ENCODE measurements at regions not wholly inside any gene's neighbourhood (a gene's known extent, or its start where the extent isn't known, plus 50 kb on each side); places are given as distances from the start of the nearest gene placed in this dataset.

- TF ChIP-seq CTCF (IDR thresholded peaks at IDR 0.05) (no peak), REST (IDR thresholded peaks at IDR 0.05; ENCODE audit: insufficient read depth in 1 of 2, low read depth in 2 of 2, low read length in 1 of 2) (no peak), TCF7L2 (IDR thresholded peaks at IDR 0.05; ENCODE audit: low read depth, low read length) (no peak), POLR2AphosphoS5 (IDR thresholded peaks at IDR 0.05; ENCODE audit: low read depth, low read length) (no peak), SIN3A (IDR thresholded peaks at IDR 0.05; ENCODE audit: borderline replicate concordance, insufficient read depth, low read depth, low read length) (no peak)
- H3K27me3 ChIP-seq (ENCODE audit: control insufficient read depth, insufficient read depth, low read length), result peaks cover 4% of the 10 kb centered on the region; the same call in 1 of the 2 replicates
- H3K4me1 ChIP-seq (ENCODE audit: control insufficient read depth, insufficient read depth, low read length), result no peaks in the 10 kb centered on the region
- H3K27ac ChIP-seq (ENCODE audit: low read length), result no peak overlapping the region
- no peak for ATAC-seq
- no TSS peak for BruUV-seq (replicated peaks)
- in situ Hi-C loops (cut with HindIII; ENCODE audit: low pct_unique_long_range_greater_than_20kb, low sequenced_read_pairs) (no loop called here), intact Hi-C loops (cut with micrococcal nuclease; ENCODE audit: unreplicated experiment) (no loop called here)
- H3K36me3 ChIP-seq (ENCODE audit: control insufficient read depth, insufficient read depth, low read length), result no peaks in the 10 kb centered on the region
- H3K4me3 ChIP-seq (ENCODE audit: low read depth in 2 of 2, low read length in 2 of 2), result no peak overlapping the region
- ChIA-PET CTCF (no interaction called here), POLR2A (no interaction called here)
- H3K9me3 ChIP-seq (ENCODE audit: control insufficient read depth, insufficient read depth, low read depth, low read length), result no peaks in the 10 kb centered on the region
- no peak for DNase-seq (ENCODE audit: low read depth, low spot score)
These were observed 95.4 kb downstream of the PXDC1 start for GRCh38 chr6:3656076-3656475.

- H3K27me3 ChIP-seq (ENCODE audit: control insufficient read depth, insufficient read depth, low read length), result peaks cover 4% of the 10 kb centered on the region; the same call in 1 of the 2 replicates
These were observed 96.6 kb downstream of the PXDC1 start for GRCh38 chr6:3654898-3655297.

More at GRCh38 chr6:3654898-3655297, 96.6 kb downstream of the PXDC1 start:
- Histone ChIP-seq H3K27ac (ENCODE audit: low read length) (no peak overlapping the region), H3K4me3 (ENCODE audit: low read depth in 2 of 2, low read length in 2 of 2) (no peak overlapping the region), H3K9me3 (ENCODE audit: control insufficient read depth, insufficient read depth, low read depth, low read length) (no peaks in the 10 kb centered on the region), H3K4me1 (ENCODE audit: control insufficient read depth, insufficient read depth, low read length) (no peaks in the 10 kb centered on the region), H3K36me3 (ENCODE audit: control insufficient read depth, insufficient read depth, low read length) (no peaks in the 10 kb centered on the region)
- ATAC-seq, result no peak
- intact Hi-C loops (cut with micrococcal nuclease; ENCODE audit: unreplicated experiment), result no loop called here
- ChIA-PET CTCF (interaction anchor here (0.5 kb wide), 1 partner anchor 1979 kb away, joined by 3 read pairs; no protein-coding TSS in a partner anchor), POLR2A (no interaction called here)
- TF ChIP-seq TCF7L2 (IDR thresholded peaks at IDR 0.05; ENCODE audit: low read depth, low read length), result no peak
- TF ChIP-seq CTCF (IDR thresholded peaks at IDR 0.05), result no peak
- TF ChIP-seq POLR2AphosphoS5 (IDR thresholded peaks at IDR 0.05; ENCODE audit: low read depth, low read length), result no peak
- TF ChIP-seq REST (IDR thresholded peaks at IDR 0.05; ENCODE audit: insufficient read depth in 1 of 2, low read depth in 2 of 2, low read length in 1 of 2), result no peak
- no peak for TF ChIP-seq SIN3A (IDR thresholded peaks at IDR 0.05; ENCODE audit: borderline replicate concordance, insufficient read depth, low read depth, low read length)
- no TSS peak for BruUV-seq (replicated peaks)
- no peak for DNase-seq (ENCODE audit: low read depth, low spot score)
- in situ Hi-C loops (cut with HindIII; ENCODE audit: low pct_unique_long_range_greater_than_20kb, low sequenced_read_pairs), result no loop called here
